ENCODE measurements at regions not wholly inside any gene's neighbourhood (a gene's known extent, or its start where the extent isn't known, plus 50 kb on each side); places are given as distances from the start of the nearest gene placed in this dataset.

DNA sequence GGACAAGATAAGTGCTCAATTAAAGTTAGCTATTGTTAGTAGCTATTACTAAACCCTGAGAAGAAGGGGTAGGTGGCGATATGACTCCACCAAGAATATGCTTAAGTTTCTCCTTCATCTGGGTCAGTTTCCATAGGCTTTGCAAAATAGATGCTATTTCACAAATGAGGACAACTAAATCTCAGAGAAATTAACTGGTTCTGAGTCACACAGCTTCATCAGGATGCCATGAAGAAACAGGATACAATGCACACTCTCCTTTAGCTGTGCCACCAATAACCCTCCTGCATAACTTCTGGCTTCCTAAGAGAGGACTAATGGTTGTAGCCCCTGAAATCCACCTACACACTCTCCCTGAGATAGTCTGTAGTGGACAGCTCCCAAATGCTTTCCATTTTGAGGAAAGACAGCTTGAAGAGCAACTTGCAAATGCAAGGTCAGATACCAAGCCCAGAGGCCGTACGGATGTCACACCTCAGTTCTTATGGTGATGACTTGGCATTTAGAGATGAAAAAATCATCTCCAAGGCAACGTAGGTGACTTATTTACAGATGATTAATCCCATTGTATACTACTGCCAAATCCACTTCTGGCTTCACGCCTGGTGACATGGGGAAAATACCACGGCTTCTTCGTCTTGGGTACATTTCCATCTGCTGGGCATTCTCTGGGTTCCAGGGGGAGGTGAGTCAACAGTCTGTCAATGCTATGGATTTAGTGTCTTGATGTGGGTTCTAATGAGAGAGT is 251.4 kb upstream of the IL12B start:
- no peak for DNase-seq (ENCODE audit: low spot score)
- WGBS, result 61% methylated on average over 7 of the region's 7 CpGs

DNA sequence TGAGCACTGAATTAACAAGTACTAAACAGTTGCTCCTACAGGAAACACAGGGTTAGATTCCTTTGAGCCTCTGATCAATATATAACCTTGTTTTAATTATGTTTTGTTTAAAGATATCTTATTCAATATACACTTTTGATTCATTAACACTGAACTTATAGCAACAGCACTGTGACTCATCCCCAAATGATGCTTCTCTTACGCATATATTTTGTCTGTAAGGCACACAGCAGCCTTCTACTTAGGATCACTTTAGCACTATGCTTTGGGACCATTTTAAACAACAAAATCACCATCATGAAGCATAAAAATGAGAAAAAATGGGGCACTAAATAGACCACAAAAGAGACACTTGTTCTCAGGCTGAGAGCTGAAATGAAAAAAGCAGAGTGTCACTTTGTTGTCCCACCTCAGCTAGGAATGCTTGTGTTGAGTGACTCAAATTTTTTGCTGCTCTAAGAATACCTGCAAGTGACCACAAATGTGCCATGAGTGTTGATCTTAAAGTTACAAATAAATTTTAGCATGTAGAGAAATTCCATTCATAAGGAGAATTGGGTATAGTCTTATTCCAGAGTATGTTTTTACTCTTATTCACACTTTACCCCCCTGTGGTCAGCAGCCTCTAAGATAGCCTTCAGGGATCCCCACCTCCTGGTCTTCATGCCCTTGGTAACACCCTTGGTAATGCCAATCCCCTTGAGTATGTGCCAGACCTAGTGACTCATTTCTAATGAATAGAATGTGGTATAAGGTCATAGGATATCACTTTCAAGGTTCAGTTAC is 252.7 kb upstream of the IL12B start:
- DNase-seq (ENCODE audit: low spot score), result no peak
- no peak overlapping the region for H3K4me3 ChIP-seq (ENCODE audit: low read depth in 1 of 3, low read length in 3 of 3)
- H3K36me3 ChIP-seq (ENCODE audit: control insufficient read depth in 4 of 4, insufficient read depth in 3 of 4, low read depth in 1 of 4, low read length in 3 of 4), result no peaks in the 10 kb centered on the region
- H3K9ac ChIP-seq (ENCODE audit: low read depth in 1 of 2, low read length in 2 of 2), result no peak overlapping the region
- WGBS, result 88% methylated on average over 1 of the region's 1 CpG
- no peaks in the 10 kb centered on the region for H3K4me1 ChIP-seq (ENCODE audit: control insufficient read depth in 4 of 4, insufficient read depth in 4 of 4, low read length in 3 of 4)
- H3K27ac ChIP-seq (ENCODE audit: low read depth in 1 of 2, low read length in 2 of 2), result no peak overlapping the region
- TF ChIP-seq EGR1 (IDR thresholded peaks at IDR 0.05; ENCODE audit: low read depth in 2 of 2) (no peak), NR2F2 (IDR thresholded peaks at IDR 0.05) (no peak), FOXA1 (IDR thresholded peaks at IDR 0.05) (no peak), RAD21 (IDR thresholded peaks at IDR 0.05) (no peak), JUND (IDR thresholded peaks at IDR 0.05) (no peak), YY1 (IDR thresholded peaks at IDR 0.05) (no peak), TAF1 (conservative IDR thresholded peaks at IDR 0.05) (no peak), GABPA (IDR thresholded peaks at IDR 0.05 in 1 of 2, conservative IDR thresholded peaks at IDR 0.05 in 1 of 2) (no peak), HNF4A (conservative IDR thresholded peaks at IDR 0.05) (no peak), HNF4G (IDR thresholded peaks at IDR 0.05) (no peak), RXRA (IDR thresholded peaks at IDR 0.05) (no peak), SP1 (IDR thresholded peaks at IDR 0.05) (no peak), FOXA2 (IDR thresholded peaks at IDR 0.05) (no peak)
- TF ChIP-seq, protein P1, sequence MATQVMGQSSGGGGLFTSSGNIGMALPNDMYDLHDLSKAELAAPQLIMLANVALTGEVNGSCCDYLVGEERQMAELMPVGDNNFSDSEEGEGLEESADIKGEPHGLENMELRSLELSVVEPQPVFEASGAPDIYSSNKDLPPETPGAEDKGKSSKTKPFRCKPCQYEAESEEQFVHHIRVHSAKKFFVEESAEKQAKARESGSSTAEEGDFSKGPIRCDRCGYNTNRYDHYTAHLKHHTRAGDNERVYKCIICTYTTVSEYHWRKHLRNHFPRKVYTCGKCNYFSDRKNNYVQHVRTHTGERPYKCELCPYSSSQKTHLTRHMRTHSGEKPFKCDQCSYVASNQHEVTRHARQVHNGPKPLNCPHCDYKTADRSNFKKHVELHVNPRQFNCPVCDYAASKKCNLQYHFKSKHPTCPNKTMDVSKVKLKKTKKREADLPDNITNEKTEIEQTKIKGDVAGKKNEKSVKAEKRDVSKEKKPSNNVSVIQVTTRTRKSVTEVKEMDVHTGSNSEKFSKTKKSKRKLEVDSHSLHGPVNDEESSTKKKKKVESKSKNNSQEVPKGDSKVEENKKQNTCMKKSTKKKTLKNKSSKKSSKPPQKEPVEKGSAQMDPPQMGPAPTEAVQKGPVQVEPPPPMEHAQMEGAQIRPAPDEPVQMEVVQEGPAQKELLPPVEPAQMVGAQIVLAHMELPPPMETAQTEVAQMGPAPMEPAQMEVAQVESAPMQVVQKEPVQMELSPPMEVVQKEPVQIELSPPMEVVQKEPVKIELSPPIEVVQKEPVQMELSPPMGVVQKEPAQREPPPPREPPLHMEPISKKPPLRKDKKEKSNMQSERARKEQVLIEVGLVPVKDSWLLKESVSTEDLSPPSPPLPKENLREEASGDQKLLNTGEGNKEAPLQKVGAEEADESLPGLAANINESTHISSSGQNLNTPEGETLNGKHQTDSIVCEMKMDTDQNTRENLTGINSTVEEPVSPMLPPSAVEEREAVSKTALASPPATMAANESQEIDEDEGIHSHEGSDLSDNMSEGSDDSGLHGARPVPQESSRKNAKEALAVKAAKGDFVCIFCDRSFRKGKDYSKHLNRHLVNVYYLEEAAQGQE (IDR thresholded peaks at IDR 0.05), result no peak
- TF ChIP-seq, protein P2, sequence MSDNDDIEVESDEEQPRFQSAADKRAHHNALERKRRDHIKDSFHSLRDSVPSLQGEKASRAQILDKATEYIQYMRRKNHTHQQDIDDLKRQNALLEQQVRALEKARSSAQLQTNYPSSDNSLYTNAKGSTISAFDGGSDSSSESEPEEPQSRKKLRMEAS (IDR thresholded peaks at IDR 0.05), result no peak
- TF ChIP-seq, protein P3, sequence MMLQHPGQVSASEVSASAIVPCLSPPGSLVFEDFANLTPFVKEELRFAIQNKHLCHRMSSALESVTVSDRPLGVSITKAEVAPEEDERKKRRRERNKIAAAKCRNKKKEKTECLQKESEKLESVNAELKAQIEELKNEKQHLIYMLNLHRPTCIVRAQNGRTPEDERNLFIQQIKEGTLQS (IDR thresholded peaks at IDR 0.05), result no peak
- TF ChIP-seq, protein P4, sequence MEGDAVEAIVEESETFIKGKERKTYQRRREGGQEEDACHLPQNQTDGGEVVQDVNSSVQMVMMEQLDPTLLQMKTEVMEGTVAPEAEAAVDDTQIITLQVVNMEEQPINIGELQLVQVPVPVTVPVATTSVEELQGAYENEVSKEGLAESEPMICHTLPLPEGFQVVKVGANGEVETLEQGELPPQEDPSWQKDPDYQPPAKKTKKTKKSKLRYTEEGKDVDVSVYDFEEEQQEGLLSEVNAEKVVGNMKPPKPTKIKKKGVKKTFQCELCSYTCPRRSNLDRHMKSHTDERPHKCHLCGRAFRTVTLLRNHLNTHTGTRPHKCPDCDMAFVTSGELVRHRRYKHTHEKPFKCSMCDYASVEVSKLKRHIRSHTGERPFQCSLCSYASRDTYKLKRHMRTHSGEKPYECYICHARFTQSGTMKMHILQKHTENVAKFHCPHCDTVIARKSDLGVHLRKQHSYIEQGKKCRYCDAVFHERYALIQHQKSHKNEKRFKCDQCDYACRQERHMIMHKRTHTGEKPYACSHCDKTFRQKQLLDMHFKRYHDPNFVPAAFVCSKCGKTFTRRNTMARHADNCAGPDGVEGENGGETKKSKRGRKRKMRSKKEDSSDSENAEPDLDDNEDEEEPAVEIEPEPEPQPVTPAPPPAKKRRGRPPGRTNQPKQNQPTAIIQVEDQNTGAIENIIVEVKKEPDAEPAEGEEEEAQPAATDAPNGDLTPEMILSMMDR (IDR thresholded peaks at IDR 0.05; ENCODE audit: low read depth, low read length, missing input control), result no peak
- TF ChIP-seq, protein P5, sequence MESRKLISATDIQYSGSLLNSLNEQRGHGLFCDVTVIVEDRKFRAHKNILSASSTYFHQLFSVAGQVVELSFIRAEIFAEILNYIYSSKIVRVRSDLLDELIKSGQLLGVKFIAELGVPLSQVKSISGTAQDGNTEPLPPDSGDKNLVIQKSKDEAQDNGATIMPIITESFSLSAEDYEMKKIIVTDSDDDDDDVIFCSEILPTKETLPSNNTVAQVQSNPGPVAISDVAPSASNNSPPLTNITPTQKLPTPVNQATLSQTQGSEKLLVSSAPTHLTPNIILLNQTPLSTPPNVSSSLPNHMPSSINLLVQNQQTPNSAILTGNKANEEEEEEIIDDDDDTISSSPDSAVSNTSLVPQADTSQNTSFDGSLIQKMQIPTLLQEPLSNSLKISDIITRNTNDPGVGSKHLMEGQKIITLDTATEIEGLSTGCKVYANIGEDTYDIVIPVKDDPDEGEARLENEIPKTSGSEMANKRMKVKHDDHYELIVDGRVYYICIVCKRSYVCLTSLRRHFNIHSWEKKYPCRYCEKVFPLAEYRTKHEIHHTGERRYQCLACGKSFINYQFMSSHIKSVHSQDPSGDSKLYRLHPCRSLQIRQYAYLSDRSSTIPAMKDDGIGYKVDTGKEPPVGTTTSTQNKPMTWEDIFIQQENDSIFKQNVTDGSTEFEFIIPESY (IDR thresholded peaks at IDR 0.05), result no peak
- no peaks in the 10 kb centered on the region for H3K27me3 ChIP-seq (ENCODE audit: control insufficient read depth in 4 of 4, insufficient read depth in 4 of 4, low read length in 3 of 4)
- no peaks in the 10 kb centered on the region for H3K9me3 ChIP-seq (ENCODE audit: control insufficient read depth in 4 of 4, low read length in 3 of 4)

More for the DNA sequence above, 251.4 kb upstream of the IL12B start:
- H3K36me3 ChIP-seq (ENCODE audit: control insufficient read depth in 4 of 4, insufficient read depth in 3 of 4, low read depth in 1 of 4, low read length in 3 of 4), result no peaks in the 10 kb centered on the region
- no peak overlapping the region for H3K4me3 ChIP-seq (ENCODE audit: low read depth in 1 of 3, low read length in 3 of 3)
- no peak overlapping the region for H3K9ac ChIP-seq (ENCODE audit: low read depth in 1 of 2, low read length in 2 of 2)
- no peaks in the 10 kb centered on the region for H3K9me3 ChIP-seq (ENCODE audit: control insufficient read depth in 4 of 4, low read length in 3 of 4)
- no peaks in the 10 kb centered on the region for H3K4me1 ChIP-seq (ENCODE audit: control insufficient read depth in 4 of 4, insufficient read depth in 4 of 4, low read length in 3 of 4)
- H3K27ac ChIP-seq (ENCODE audit: low read depth in 1 of 2, low read length in 2 of 2), result no peak overlapping the region
- peak in 1 of 2 donors; percentile 15 for TF ChIP-seq RAD21 (IDR thresholded peaks at IDR 0.05)
- no peak for TF ChIP-seq FOXA2 (IDR thresholded peaks at IDR 0.05)
- H3K27me3 ChIP-seq (ENCODE audit: control insufficient read depth in 4 of 4, insufficient read depth in 4 of 4, low read length in 3 of 4), result no peaks in the 10 kb centered on the region
